ENCODE measurements at regions not wholly inside any gene's neighbourhood (a gene's known extent, or its start where the extent isn't known, plus 50 kb on each side); places are given as distances from the start of the nearest gene placed in this dataset.

GRCh38 chr11:134521452-134522289 is 109.6 kb upstream of the B3GAT1 start:
- H3K27me3 Mint-ChIP-seq (ENCODE audit: low read depth, unreplicated experiment): peaks cover 63% of the 10 kb centered on the region
- H3K4me1 ChIP-seq (ENCODE audit: insufficient read depth, low read length): no peaks in the 10 kb centered on the region

GRCh38 chr11:134521001-134521400 is 109.0 kb upstream of the B3GAT1 start:
- no peak for FAIRE-seq

More at GRCh38 chr11:134521452-134522289, 109.6 kb upstream of the B3GAT1 start:
- no peaks in the 10 kb centered on the region for H3K4me1 Mint-ChIP-seq (ENCODE audit: low read depth, unreplicated experiment)
- TF ChIP-seq EZH2 (IDR thresholded peaks at IDR 0.05; ENCODE audit: insufficient read depth, low read length) (no peak), CTCF (IDR thresholded peaks at IDR 0.05; ENCODE audit: insufficient read depth, low read depth, low read length) (no peak)
- Histone ChIP-seq H4K20me1 (ENCODE audit: insufficient read depth, low read length) (no peaks in the 10 kb centered on the region), H2AFZ (ENCODE audit: low read depth, low read length) (no peak overlapping the region), H3K4me3 (ENCODE audit: insufficient read depth, low read depth, low read length) (no peak overlapping the region), H3K9ac (ENCODE audit: low read length) (no peak overlapping the region), H3K27ac (ENCODE audit: low read depth, low read length) (no peak overlapping the region), H3K4me2 (ENCODE audit: low read length) (no peak overlapping the region), H3K27me3 (ENCODE audit: insufficient read depth, low read length) (no peaks in the 10 kb centered on the region), H3K9me3 (ENCODE audit: insufficient read depth, low read depth, low read length) (peaks cover 4% of the 10 kb centered on the region), H3K36me3 (ENCODE audit: insufficient read depth, low read length) (no peaks in the 10 kb centered on the region), H3K79me2 (ENCODE audit: insufficient read depth, low read length) (no peaks in the 10 kb centered on the region)
- no peak overlapping the region for H3K4me3 Mint-ChIP-seq (ENCODE audit: unreplicated experiment)
- H3K9me3 Mint-ChIP-seq (ENCODE audit: unreplicated experiment): peaks cover 2% of the 10 kb centered on the region
- DNase-seq (ENCODE audit: low read depth): no peak
- FAIRE-seq: no peak
- no peak overlapping the region for H3K27ac Mint-ChIP-seq (ENCODE audit: unreplicated experiment)
- peaks cover 3% of the 10 kb centered on the region for H3K36me3 Mint-ChIP-seq (ENCODE audit: low read depth, unreplicated experiment)

More at GRCh38 chr11:134521001-134521400, 109.0 kb upstream of the B3GAT1 start:
- no peak overlapping the region for H3K27ac Mint-ChIP-seq (ENCODE audit: unreplicated experiment)
- peaks cover 3% of the 10 kb centered on the region for H3K36me3 Mint-ChIP-seq (ENCODE audit: low read depth, unreplicated experiment)
- Histone ChIP-seq H3K9me3 (ENCODE audit: insufficient read depth, low read depth, low read length) (peaks cover 4% of the 10 kb centered on the region), H3K4me3 (ENCODE audit: insufficient read depth, low read depth, low read length) (no peak overlapping the region), H3K4me2 (ENCODE audit: low read length) (no peak overlapping the region), H3K79me2 (ENCODE audit: insufficient read depth, low read length) (no peaks in the 10 kb centered on the region), H2AFZ (ENCODE audit: low read depth, low read length) (no peak overlapping the region), H4K20me1 (ENCODE audit: insufficient read depth, low read length) (no peaks in the 10 kb centered on the region), H3K27me3 (ENCODE audit: insufficient read depth, low read length) (no peaks in the 10 kb centered on the region), H3K36me3 (ENCODE audit: insufficient read depth, low read length) (no peaks in the 10 kb centered on the region), H3K9ac (ENCODE audit: low read length) (no peak overlapping the region), H3K4me1 (ENCODE audit: insufficient read depth, low read length) (no peaks in the 10 kb centered on the region), H3K27ac (ENCODE audit: low read depth, low read length) (no peak overlapping the region)
- no peak overlapping the region for H3K4me3 Mint-ChIP-seq (ENCODE audit: unreplicated experiment)
- TF ChIP-seq CTCF (IDR thresholded peaks at IDR 0.05; ENCODE audit: insufficient read depth, low read depth, low read length) (no peak), EZH2 (IDR thresholded peaks at IDR 0.05; ENCODE audit: insufficient read depth, low read length) (no peak)
- H3K27me3 Mint-ChIP-seq (ENCODE audit: low read depth, unreplicated experiment): peaks cover 68% of the 10 kb centered on the region
- H3K4me1 Mint-ChIP-seq (ENCODE audit: low read depth, unreplicated experiment): no peaks in the 10 kb centered on the region
- H3K9me3 Mint-ChIP-seq (ENCODE audit: unreplicated experiment): peaks cover 2% of the 10 kb centered on the region
- DNase-seq (ENCODE audit: low read depth): no peak

All from astrocyte (in vitro differentiated cells and primary cell).